Stimulated activated naive B cell treated with anti-CD40 and anti-IgM and Interleukin-4, amounts not matched to agents 10 μg/mL and 1 μg/mL and 100 μg/mL, for 72 hours (primary cell): ENCODE measurements at regions not wholly inside any gene's neighbourhood (a gene's known extent, or its start where the extent isn't known, plus 50 kb on each side); places are given as distances from the start of the nearest gene placed in this dataset.
"Not testable (repeated sequence)": the region's sequence is repeated elsewhere in the genome, so short reads cannot be mapped to it uniquely, and the experiment has no call there.

Experiments used
- ATAC-seq, 2 donors: fragments of 150-1000 bp; cut with Tn5 transposase; replicated peaks; 2 replicates each; pipeline ENCODE4 v1.10.0; 2021; ENCODE audit warnings: moderate library complexity in 1 of 2
- DNase-seq: peaks from one replicate; pipeline ENCODE4 v3.0.0; 2021
- H3K27ac Mint-ChIP-seq: one replicate; pipeline ENCODE4 v1.8.0; 2022; ENCODE audit warnings: mild to moderate bottlenecking, mixed read lengths
- H3K27me3 Mint-ChIP-seq, 2 donors: one replicate each; pipeline ENCODE4 v1.8.0; 2022; ENCODE audit warnings: mixed read lengths in 2 of 2
- H3K36me3 Mint-ChIP-seq, 2 donors: one replicate each; pipeline ENCODE4 v1.8.0; 2022; ENCODE audit warnings: mixed read lengths in 2 of 2, mild to moderate bottlenecking in 1 of 2
- H3K4me1 Mint-ChIP-seq, 2 donors: one replicate each; pipeline ENCODE4 v1.8.0; 2022; ENCODE audit warnings: mixed read lengths in 2 of 2, mild to moderate bottlenecking in 1 of 2
- H3K4me3 Mint-ChIP-seq, 2 donors: one replicate each; pipeline ENCODE4 v1.8.0; 2022; ENCODE audit warnings: mild to moderate bottlenecking in 2 of 2, mixed read lengths in 2 of 2, moderate library complexity in 1 of 2
- H3K9me3 Mint-ChIP-seq, 2 donors: one replicate each; pipeline ENCODE4 v1.8.0; 2022; ENCODE audit warnings: mixed read lengths in 2 of 2, mild to moderate bottlenecking in 1 of 2

DNA sequence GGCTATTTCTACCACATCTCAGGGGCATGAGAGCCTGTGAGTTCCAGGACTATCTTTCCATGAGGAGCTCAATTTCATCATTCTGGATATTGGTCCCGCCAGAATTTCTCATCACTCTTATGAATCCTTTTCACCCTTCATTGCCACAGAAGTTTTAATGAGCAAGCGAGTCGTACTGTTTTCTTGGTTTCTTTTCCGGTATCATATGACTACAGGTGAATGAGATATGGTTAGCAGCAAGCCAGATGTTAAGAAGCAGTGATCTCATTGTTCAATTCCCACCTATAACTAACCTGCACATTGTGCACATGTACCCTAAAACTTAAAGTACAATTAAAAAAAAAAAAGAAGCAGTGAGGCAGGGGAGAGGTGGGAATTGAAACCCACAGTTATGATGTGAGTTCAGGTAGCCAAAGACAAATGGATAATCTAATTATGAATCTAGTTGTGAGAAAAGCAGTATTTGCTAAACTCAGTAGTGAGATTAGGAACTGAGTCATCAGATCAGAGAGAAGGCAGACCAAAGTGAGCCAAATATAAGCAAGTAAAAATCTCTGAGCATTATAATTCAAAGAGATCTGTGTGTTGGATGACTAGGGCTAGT is 78.0 kb upstream of the ELOVL5 start:
- Mint-ChIP-seq H3K27me3 (no peaks in the 10 kb centered on the region), H3K4me1 (peaks cover 12 to 34% of the 10 kb centered on the region in 2 donors), H3K27ac (no peak overlapping the region), H3K36me3 (no peaks in the 10 kb centered on the region), H3K4me3 (no peak overlapping the region), H3K9me3 (no peaks in the 10 kb centered on the region)
- DNase-seq (no peak), ATAC-seq (peak; percentile 81 to 89)

GRCh38 chr6:53426117-53426516 is 77.4 kb upstream of the ELOVL5 start:
- Mint-ChIP-seq H3K4me1 (peaks cover 12 to 31% of the 10 kb centered on the region in 2 donors), H3K4me3 (no peak overlapping the region), H3K36me3 (no peaks in the 10 kb centered on the region), H3K9me3 (no peaks in the 10 kb centered on the region), H3K27ac (no peak overlapping the region), H3K27me3 (no peaks in the 10 kb centered on the region)
- ATAC-seq, result no peak
- no peak for DNase-seq

- Mint-ChIP-seq H3K27me3 (no peaks in the 10 kb centered on the region), H3K4me3 (no peak overlapping the region), H3K36me3 (no peaks in the 10 kb centered on the region), H3K4me1 (peaks cover 12 to 31% of the 10 kb centered on the region in 2 donors), H3K9me3 (no peaks in the 10 kb centered on the region), H3K27ac (no peak overlapping the region)
- DNase-seq (no peak), ATAC-seq (no peak)
These were observed 76.4 kb upstream of the ELOVL5 start for GRCh38 chr6:53424976-53425718.

DNA sequence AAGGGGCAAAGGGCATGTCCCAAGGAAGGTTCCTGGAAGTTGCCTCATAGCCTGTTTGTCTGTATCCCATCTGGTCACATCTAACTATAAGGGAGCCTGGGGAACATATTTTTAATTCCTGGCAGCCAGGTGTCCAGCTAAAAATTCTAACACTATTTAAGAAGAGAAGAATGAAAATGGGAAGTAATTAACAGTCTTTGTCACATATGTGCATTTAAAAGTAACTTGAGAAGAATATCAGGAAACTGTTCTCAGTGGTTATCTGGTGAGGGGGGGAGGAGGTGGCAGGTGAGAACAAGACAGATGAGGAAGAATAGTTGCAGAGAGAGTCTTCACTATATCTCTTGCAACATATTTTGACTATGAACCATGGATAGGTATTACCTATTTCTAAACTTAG is 75.5 kb upstream of the ELOVL5 start:
- DNase-seq (no peak), ATAC-seq (no peak)
- no peak overlapping the region for H3K4me3 Mint-ChIP-seq
- H3K4me1 Mint-ChIP-seq, result peaks cover 12 to 27% of the 10 kb centered on the region in 2 donors
- no peaks in the 10 kb centered on the region for H3K36me3 Mint-ChIP-seq
- H3K27ac Mint-ChIP-seq, result no peak overlapping the region
- H3K9me3 Mint-ChIP-seq, result no peaks in the 10 kb centered on the region
- no peaks in the 10 kb centered on the region for H3K27me3 Mint-ChIP-seq

GRCh38 chr6:53423560-53423959 is 74.8 kb upstream of the ELOVL5 start:
- not testable (repeated sequence) for H3K27ac Mint-ChIP-seq, H3K4me3 Mint-ChIP-seq, H3K27me3 Mint-ChIP-seq, DNase-seq, H3K9me3 Mint-ChIP-seq, ATAC-seq, H3K36me3 Mint-ChIP-seq
- H3K4me1 Mint-ChIP-seq, result peaks cover 12 to 22% of the 10 kb centered on the region in 2 donors

GRCh38 chr6:53419026-53419425 is 70.3 kb upstream of the ELOVL5 start:
- peaks cover 0 to 3% of the 10 kb centered on the region in 2 donors for H3K4me1 Mint-ChIP-seq
- no peak for ATAC-seq
- H3K36me3 Mint-ChIP-seq, result no peaks in the 10 kb centered on the region
- H3K4me3 Mint-ChIP-seq, result no peak overlapping the region
- H3K27me3 Mint-ChIP-seq, result no peaks in the 10 kb centered on the region
- DNase-seq, result no peak
- no peak overlapping the region for H3K27ac Mint-ChIP-seq
- H3K9me3 Mint-ChIP-seq, result no peaks in the 10 kb centered on the region

GRCh38 chr6:53418288-53418687 is 69.5 kb upstream of the ELOVL5 start:
- Mint-ChIP-seq H3K4me3 (no peak overlapping the region), H3K27me3 (no peaks in the 10 kb centered on the region), H3K27ac (no peak overlapping the region), H3K9me3 (no peaks in the 10 kb centered on the region), H3K36me3 (no peaks in the 10 kb centered on the region), H3K4me1 (no peaks in the 10 kb centered on the region)
- no peak for ATAC-seq
- no peak for DNase-seq

- no peak for ATAC-seq
- no peak overlapping the region for H3K4me3 Mint-ChIP-seq
- DNase-seq, result no peak
These were observed 68.4 kb upstream of the ELOVL5 start for GRCh38 chr6:53417141-53417540.

GRCh38 chr6:53413326-53413725 is 64.6 kb upstream of the ELOVL5 start:
- Mint-ChIP-seq H3K27me3 (no peaks in the 10 kb centered on the region), H3K4me3 (no peak overlapping the region), H3K4me1 (peaks cover 5 to 12% of the 10 kb centered on the region in 2 donors), H3K27ac (no peak overlapping the region), H3K9me3 (no peaks in the 10 kb centered on the region), H3K36me3 (no peaks in the 10 kb centered on the region)
- ATAC-seq (no peak), DNase-seq (no peak)

More at GRCh38 chr6:53417141-53417540, 68.4 kb upstream of the ELOVL5 start:
- Mint-ChIP-seq H3K27me3 (no peaks in the 10 kb centered on the region), H3K36me3 (no peaks in the 10 kb centered on the region), H3K9me3 (no peaks in the 10 kb centered on the region), H3K27ac (no peak overlapping the region), H3K4me1 (no peaks in the 10 kb centered on the region)

DNA sequence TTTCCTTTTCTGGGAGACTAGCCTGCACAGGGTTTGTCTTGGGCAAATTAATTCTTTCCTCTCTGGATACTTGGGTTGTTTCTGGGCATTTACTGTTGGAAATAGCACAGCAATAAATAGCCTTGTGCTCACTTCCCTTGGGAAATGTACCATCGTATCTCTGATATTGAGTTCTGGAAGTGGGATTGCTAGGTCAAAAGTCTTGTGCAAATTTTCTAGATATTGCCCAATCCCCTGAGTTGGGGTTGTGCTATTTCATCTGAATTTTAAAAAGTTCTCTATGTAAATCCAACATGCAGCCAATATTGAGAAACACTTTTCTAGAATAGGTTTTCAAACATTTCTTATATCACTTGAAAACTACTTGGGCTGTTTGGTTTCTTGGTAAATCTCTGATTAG is 64.0 kb upstream of the ELOVL5 start:
- Mint-ChIP-seq H3K27ac (no peak overlapping the region), H3K4me3 (no peak overlapping the region), H3K4me1 (peaks cover 5 to 12% of the 10 kb centered on the region in 2 donors), H3K9me3 (no peaks in the 10 kb centered on the region), H3K36me3 (no peaks in the 10 kb centered on the region), H3K27me3 (no peaks in the 10 kb centered on the region)
- no peak for DNase-seq
- no peak for ATAC-seq

GRCh38 chr6:53412021-53412715 is 63.4 kb upstream of the ELOVL5 start:
- DNase-seq (no peak), ATAC-seq (no peak)
- H3K27me3 Mint-ChIP-seq, result no peaks in the 10 kb centered on the region
- no peaks in the 10 kb centered on the region for H3K36me3 Mint-ChIP-seq
- no peak overlapping the region for H3K27ac Mint-ChIP-seq
- H3K4me1 Mint-ChIP-seq, result peaks cover 5 to 12% of the 10 kb centered on the region in 2 donors
- H3K9me3 Mint-ChIP-seq, result no peaks in the 10 kb centered on the region
- H3K4me3 Mint-ChIP-seq, result no peak overlapping the region

DNA sequence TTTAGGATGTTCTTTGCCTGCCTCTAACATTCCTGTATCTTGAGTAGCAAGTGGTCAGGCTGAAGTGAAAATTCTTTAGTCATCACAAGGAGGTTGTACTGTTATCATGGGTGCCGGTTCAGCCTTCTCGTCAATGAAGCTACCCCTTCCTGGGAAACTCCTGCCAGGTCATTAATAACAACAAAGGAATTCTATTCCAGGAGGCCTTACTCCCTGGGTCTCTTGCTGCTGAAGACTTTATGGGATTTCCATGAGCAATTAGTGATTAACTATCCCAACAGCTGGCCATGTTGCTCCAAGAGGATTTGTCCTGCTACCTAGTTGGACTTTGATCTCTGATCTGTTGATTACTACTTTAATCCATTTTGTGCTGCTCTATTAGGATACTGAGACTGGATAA is 62.7 kb upstream of the ELOVL5 start:
- no peaks in the 10 kb centered on the region for H3K27me3 Mint-ChIP-seq
- no peaks in the 10 kb centered on the region for H3K9me3 Mint-ChIP-seq
- H3K4me3 Mint-ChIP-seq, result no peak overlapping the region
- no peaks in the 10 kb centered on the region for H3K36me3 Mint-ChIP-seq
- ATAC-seq (no peak), DNase-seq (no peak)
- no peak overlapping the region for H3K27ac Mint-ChIP-seq
- H3K4me1 Mint-ChIP-seq, result peaks cover 5 to 12% of the 10 kb centered on the region in 2 donors

- Mint-ChIP-seq H3K27ac (peak overlapping the region; percentile 52), H3K36me3 (no peaks in the 10 kb centered on the region), H3K4me3 (peak overlapping the region; percentile 33 to 60), H3K4me1 (peaks cover 5 to 12% of the 10 kb centered on the region in 2 donors), H3K9me3 (no peaks in the 10 kb centered on the region), H3K27me3 (no peaks in the 10 kb centered on the region)
- DNase-seq (peak; percentile 20), ATAC-seq (peak; percentile 99)
These were observed 61.9 kb upstream of the ELOVL5 start for GRCh38 chr6:53410508-53411258.

- H3K9me3 Mint-ChIP-seq, result no peaks in the 10 kb centered on the region
- DNase-seq, result no peak
- peaks cover 5 to 12% of the 10 kb centered on the region in 2 donors for H3K4me1 Mint-ChIP-seq
- H3K27me3 Mint-ChIP-seq, result no peaks in the 10 kb centered on the region
- H3K27ac Mint-ChIP-seq, result no peak overlapping the region
- ATAC-seq, result no peak
- H3K4me3 Mint-ChIP-seq, result no peak overlapping the region
- H3K36me3 Mint-ChIP-seq, result no peaks in the 10 kb centered on the region
These were observed 60.1 kb upstream of the ELOVL5 start for GRCh38 chr6:53408826-53409225.
